Muscle layer of colon (tissue), 2 donors: ENCODE measurements at regions not wholly inside any gene's neighbourhood (a gene's known extent, or its start where the extent isn't known, plus 50 kb on each side); places are given as distances from the start of the nearest gene placed in this dataset.

Experiments used
- H3K27ac ChIP-seq: one replicate; pipeline ENCODE4 v1.7.0; 2013; ENCODE audit warnings: low read depth, mild to moderate bottlenecking, low read length, moderate library complexity
- H3K27me3 ChIP-seq, 2 donors: one replicate each; pipeline ENCODE4 v1.7.0; 2013; ENCODE audit warnings: low read length in 2 of 2, mild to moderate bottlenecking in 2 of 2; ENCODE audit not compliant: insufficient read depth in 2 of 2, control insufficient read depth in 1 of 2
- H3K36me3 ChIP-seq: one replicate; pipeline ENCODE4 v1.7.0; 2013; ENCODE audit warnings: mild to moderate bottlenecking, low read length; ENCODE audit not compliant: insufficient read depth
- H3K4me1 ChIP-seq: one replicate; pipeline ENCODE4 v1.7.0; 2013; ENCODE audit warnings: mild to moderate bottlenecking, low read length; ENCODE audit not compliant: insufficient read depth
- H3K4me3 ChIP-seq, 2 donors: one replicate each; pipeline ENCODE4 v1.7.0; 2013; ENCODE audit warnings: low read length in 2 of 2, low read depth in 1 of 2, mild to moderate bottlenecking in 1 of 2, moderate library complexity in 1 of 2
- H3K9ac ChIP-seq: one replicate; pipeline ENCODE4 v1.7.0; 2013; ENCODE audit warnings: low read length
- H3K9me3 ChIP-seq: one replicate; pipeline ENCODE4 v1.7.0; 2013; ENCODE audit warnings: mild to moderate bottlenecking, low read length
- donor health status: abdominal sarcoma.
- donor health status: Adenocarcinoma of cecum.

- Histone ChIP-seq H3K4me1 (peaks cover 4% of the 10 kb centered on the region), H3K27ac (no peak overlapping the region), H3K36me3 (no peaks in the 10 kb centered on the region), H3K27me3 (no peaks in the 10 kb centered on the region), H3K4me3 (no peak overlapping the region), H3K9me3 (no peaks in the 10 kb centered on the region), H3K9ac (no peak overlapping the region)
Observed at GRCh38 chr6:119453242-119454200, 104.0 kb upstream of the MAN1A1 start.

- Histone ChIP-seq H3K27me3 (no peaks in the 10 kb centered on the region), H3K27ac (no peak overlapping the region), H3K9ac (no peak overlapping the region), H3K9me3 (no peaks in the 10 kb centered on the region), H3K36me3 (no peaks in the 10 kb centered on the region), H3K4me3 (no peak overlapping the region), H3K4me1 (peaks cover 17% of the 10 kb centered on the region)
Observed at GRCh38 chr6:119449331-119450156, 100.0 kb upstream of the MAN1A1 start.

GRCh38 chr6:119447921-119448320 lies 98.4 kb upstream of the MAN1A1 start:
- Histone ChIP-seq H3K4me3 (no peak overlapping the region), H3K9me3 (no peaks in the 10 kb centered on the region), H3K27ac (no peak overlapping the region), H3K4me1 (peaks cover 15% of the 10 kb centered on the region), H3K27me3 (no peaks in the 10 kb centered on the region), H3K9ac (no peak overlapping the region), H3K36me3 (no peaks in the 10 kb centered on the region)

- no peak overlapping the region for H3K9ac ChIP-seq
- no peak overlapping the region for H3K4me3 ChIP-seq
- H3K9me3 ChIP-seq: no peaks in the 10 kb centered on the region
- H3K4me1 ChIP-seq: peaks cover 15% of the 10 kb centered on the region
- H3K36me3 ChIP-seq: no peaks in the 10 kb centered on the region
- no peaks in the 10 kb centered on the region for H3K27me3 ChIP-seq
- no peak overlapping the region for H3K27ac ChIP-seq
Observed at GRCh38 chr6:119446609-119447008, 97.0 kb upstream of the MAN1A1 start.

- no peak overlapping the region for H3K9ac ChIP-seq
- no peaks in the 10 kb centered on the region for H3K36me3 ChIP-seq
- peaks cover 15% of the 10 kb centered on the region for H3K4me1 ChIP-seq
- no peaks in the 10 kb centered on the region for H3K9me3 ChIP-seq
- no peak overlapping the region for H3K27ac ChIP-seq
- H3K4me3 ChIP-seq: no peak overlapping the region
- no peaks in the 10 kb centered on the region for H3K27me3 ChIP-seq
Observed at GRCh38 chr6:119446115-119446554, 96.6 kb upstream of the MAN1A1 start.

GRCh38 chr6:119445666-119446065 lies 96.1 kb upstream of the MAN1A1 start:
- Histone ChIP-seq H3K4me1 (peaks cover 15% of the 10 kb centered on the region), H3K9me3 (no peaks in the 10 kb centered on the region), H3K36me3 (no peaks in the 10 kb centered on the region), H3K27me3 (no peaks in the 10 kb centered on the region), H3K9ac (no peak overlapping the region), H3K27ac (no peak overlapping the region), H3K4me3 (no peak overlapping the region)

- Histone ChIP-seq H3K9ac (no peak overlapping the region), H3K27ac (no peak overlapping the region), H3K27me3 (no peaks in the 10 kb centered on the region), H3K4me3 (no peak overlapping the region), H3K36me3 (no peaks in the 10 kb centered on the region), H3K4me1 (peaks cover 15% of the 10 kb centered on the region), H3K9me3 (no peaks in the 10 kb centered on the region)
Observed at GRCh38 chr6:119444642-119445557, 95.3 kb upstream of the MAN1A1 start.

- Histone ChIP-seq H3K9ac (no peak overlapping the region), H3K4me3 (no peak overlapping the region), H3K36me3 (no peaks in the 10 kb centered on the region), H3K27me3 (no peaks in the 10 kb centered on the region), H3K4me1 (peaks cover 15% of the 10 kb centered on the region), H3K9me3 (no peaks in the 10 kb centered on the region), H3K27ac (no peak overlapping the region)
Observed at GRCh38 chr6:119443993-119444641, 94.6 kb upstream of the MAN1A1 start.

- Histone ChIP-seq H3K36me3 (no peaks in the 10 kb centered on the region), H3K27ac (no peak overlapping the region), H3K27me3 (no peaks in the 10 kb centered on the region), H3K4me3 (no peak overlapping the region), H3K9ac (no peak overlapping the region), H3K4me1 (peaks cover 15% of the 10 kb centered on the region), H3K9me3 (no peaks in the 10 kb centered on the region)
Observed at GRCh38 chr6:119442776-119443184, 93.2 kb upstream of the MAN1A1 start.

- H3K4me3 ChIP-seq: no peak overlapping the region
- no peaks in the 10 kb centered on the region for H3K27me3 ChIP-seq
- peaks cover 3% of the 10 kb centered on the region for H3K4me1 ChIP-seq
- H3K36me3 ChIP-seq: no peaks in the 10 kb centered on the region
- H3K9ac ChIP-seq: no peak overlapping the region
- no peaks in the 10 kb centered on the region for H3K9me3 ChIP-seq
- H3K27ac ChIP-seq: no peak overlapping the region
Observed at GRCh38 chr6:119440953-119441352, 91.4 kb upstream of the MAN1A1 start.
